ENCODE measurements at regions not wholly inside any gene's neighbourhood (a gene's known extent, or its start where the extent isn't known, plus 50 kb on each side); places are given as distances from the start of the nearest gene placed in this dataset.
A peak's percentile ranks its signal among the peaks of the same experiment; 100 is the strongest.
"Not testable (repeated sequence)": the region's sequence is repeated elsewhere in the genome, so short reads cannot be mapped to it uniquely, and the experiment has no call there.

DNA sequence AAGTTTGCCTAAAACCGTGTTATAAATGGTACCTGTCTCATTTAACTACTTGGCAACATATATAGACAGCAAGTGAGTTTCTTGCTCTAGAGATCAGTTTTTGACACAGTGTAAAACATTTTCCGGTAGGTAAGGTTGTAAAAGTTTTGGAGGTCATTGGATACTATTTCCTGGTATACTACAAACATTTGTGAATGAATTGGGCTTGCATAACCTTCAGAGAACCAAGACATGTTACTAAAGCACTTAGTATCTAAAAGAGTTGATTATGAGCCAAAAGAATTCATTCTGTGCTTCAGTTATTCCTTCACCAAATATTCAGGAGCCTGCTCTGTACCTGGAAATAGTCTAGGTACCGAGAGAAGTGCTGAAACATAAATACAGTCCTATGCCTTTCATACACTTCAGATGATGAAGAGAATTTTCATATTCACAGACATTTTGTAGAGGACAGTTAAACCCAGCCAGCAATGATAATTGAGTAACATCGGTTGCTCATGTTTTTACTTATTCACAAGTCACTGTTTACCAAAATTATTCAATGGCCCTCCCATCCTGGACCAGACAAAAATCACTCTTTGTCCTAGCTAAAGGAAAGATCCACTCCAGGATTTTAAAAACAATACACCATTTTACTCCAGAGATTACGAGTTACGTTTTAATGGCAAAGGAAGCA, 319.4 kb upstream of the RBMS1 start:
- no peak for DNase-seq

GRCh38 chr2:160813506-160813858, 319.9 kb upstream of the RBMS1 start:
- no peak for DNase-seq

DNA sequence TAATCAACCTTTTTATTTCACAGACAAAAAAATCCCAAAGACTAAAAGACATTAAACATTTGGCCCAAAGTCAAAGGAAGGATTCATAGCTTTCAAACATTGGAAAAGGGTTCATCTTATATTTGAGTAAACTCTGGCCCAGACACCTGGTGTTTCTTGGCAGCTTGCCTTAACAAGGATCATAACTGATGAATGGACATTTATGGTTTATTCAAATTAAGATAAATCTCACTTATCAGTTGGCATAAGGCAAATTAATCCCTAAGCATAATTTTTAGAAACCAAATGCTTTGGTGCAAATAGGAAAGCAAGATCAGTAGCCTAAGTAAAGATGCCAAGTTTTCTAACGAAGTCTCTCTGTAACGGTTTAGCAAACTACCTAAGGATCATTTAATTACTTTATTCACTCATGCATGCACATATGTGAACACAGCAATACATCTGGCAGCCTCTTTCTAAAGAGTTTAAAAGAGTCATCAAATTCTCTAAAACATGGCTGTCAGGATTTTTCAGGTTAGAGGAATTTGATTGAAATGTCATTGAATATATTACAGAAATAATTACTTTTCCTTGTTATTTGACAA, 323.4 kb upstream of the RBMS1 start:
- DNase-seq: no peak

- DNase-seq: peak; percentile 70 to 85
These were observed 327.1 kb upstream of the RBMS1 start for GRCh38 chr2:160820691-160821090.

DNA sequence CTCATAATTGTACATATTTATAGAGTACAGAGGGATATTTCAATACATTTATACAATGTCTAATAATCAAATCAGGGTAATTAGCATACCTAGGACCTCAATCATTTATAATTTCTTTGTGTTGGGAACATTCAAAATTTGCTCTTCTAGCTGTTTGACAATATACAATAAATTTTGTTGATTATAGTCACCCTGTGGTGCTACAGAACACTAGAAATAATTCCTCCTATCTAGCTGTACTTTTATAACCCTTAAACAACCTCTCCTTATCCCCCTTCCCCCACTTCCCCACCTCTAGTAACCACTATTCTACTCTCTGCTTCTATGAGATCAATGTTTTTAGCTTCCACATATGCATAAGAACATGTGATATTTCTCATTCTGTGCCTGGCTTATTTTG, 328.4 kb upstream of the RBMS1 start:
- no peak for DNase-seq

DNA sequence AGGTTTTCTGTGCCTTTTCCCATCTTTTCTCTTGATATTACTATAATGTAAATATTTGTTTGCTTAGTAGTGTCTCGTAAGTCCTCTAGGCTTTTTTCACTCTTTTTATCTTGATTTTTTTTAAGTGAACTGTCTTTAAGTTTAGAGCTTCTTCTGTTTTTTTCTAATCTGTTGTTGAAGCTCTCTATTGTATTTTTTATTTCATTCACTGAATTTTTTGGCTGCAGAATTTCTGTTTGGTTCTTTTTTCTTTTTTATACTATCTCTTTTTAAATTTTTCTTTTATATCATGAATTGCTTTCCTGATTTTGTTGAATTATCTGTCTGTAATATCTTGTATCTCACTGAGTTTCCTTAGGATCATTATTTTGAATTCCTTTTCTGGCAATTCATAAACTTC, 331.8 kb upstream of the RBMS1 start:
- no peak for DNase-seq

GRCh38 chr2:160826496-160826895, 332.9 kb upstream of the RBMS1 start:
- DNase-seq: no peak

- no peak for DNase-seq
These were observed 332.2 kb upstream of the TANK start for GRCh38 chr2:160828076-160828475.

- not testable (repeated sequence) for DNase-seq
These were observed 327.8 kb upstream of the TANK start for GRCh38 chr2:160832381-160832780.

DNA sequence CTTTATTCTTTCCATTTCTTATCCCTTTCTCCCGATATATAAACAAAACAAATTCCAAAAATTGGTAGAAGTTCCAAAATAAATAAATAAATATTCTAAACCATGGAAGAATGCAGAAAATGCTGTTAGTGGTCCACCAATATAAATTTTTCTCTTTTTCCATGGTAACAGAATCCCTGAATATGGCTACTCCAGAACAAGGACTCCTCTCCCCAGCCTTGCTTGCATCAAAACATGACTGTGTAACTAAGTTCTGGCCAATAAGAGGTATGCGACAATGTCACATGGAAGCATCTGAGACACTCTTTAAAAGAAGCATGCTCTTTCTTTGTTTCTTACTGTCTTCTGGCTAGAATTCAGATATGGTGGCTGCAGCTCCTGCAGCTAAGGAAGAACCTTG, 325.1 kb upstream of the TANK start:
- DNase-seq: no peak

GRCh38 chr2:160836755-160837154, 323.5 kb upstream of the TANK start:
- DNase-seq: no peak

- DNase-seq: no peak
These were observed 322.8 kb upstream of the TANK start for GRCh38 chr2:160837416-160837815.

DNA sequence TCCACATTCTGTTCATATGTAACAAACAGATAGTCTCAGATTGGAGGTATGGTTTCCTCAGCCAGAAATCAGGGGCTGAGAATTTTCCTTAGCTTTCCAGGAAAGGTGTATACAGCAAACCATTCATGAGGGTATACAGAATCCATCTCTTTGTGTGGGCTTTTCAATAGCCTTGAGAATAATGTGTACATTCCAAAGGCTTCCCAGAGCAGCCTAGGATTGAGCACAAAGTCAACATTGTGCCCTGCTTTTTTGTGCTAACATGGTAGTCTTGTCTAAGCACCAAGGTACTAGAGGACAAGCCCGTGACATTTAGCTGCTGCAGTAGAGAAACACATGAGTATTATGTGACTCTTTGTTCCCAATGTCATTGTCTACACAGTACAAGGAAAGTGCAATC, 322.1 kb upstream of the TANK start:
- DNase-seq: no peak

DNA sequence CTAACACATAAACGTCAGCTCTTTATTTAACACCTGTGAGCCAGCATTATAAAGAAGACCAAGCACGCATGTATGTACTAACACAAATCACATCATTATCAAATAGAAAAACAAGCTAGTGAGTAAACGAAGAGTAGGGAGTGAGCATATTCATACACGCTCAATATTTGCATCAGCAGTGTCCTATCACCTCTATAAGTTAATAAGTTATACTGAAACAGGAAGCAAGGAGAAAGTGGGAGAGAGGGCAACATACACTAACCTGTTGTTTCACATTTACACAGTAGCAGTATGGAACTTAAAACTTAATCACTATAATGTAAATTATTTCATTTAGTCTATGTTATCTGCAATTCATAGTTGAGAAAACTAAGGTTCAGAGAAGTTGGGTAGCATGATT, 321.5 kb upstream of the TANK start:
- DNase-seq: no peak

- no peak for DNase-seq
These were observed 317.9 kb upstream of the TANK start for GRCh38 chr2:160842286-160842685.

DNA sequence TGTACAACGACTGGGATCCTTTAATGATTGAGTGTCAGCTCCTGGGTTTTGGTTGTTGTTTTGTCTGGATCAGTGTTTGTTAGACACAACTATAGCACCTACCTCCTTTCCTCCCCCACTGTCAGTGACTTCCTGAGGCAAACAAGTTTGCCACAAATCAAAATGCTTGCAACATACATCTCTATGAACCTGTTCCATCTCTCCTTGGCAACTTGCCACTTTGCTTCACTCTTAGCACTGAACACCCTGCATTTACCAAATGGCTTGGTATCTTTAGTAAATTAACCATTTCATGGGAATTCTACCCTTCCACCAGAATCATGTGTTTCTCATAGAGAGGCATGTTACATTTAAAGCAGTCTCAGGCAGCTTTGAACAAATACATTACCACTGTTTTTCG, 301.1 kb upstream of the TANK start:
- no peak for DNase-seq

- DNase-seq: no peak
These were observed 298.0 kb upstream of the TANK start for GRCh38 chr2:160862226-160862625.

GRCh38 chr2:160868891-160869290, 291.3 kb upstream of the TANK start:
- no peak for DNase-seq

DNA sequence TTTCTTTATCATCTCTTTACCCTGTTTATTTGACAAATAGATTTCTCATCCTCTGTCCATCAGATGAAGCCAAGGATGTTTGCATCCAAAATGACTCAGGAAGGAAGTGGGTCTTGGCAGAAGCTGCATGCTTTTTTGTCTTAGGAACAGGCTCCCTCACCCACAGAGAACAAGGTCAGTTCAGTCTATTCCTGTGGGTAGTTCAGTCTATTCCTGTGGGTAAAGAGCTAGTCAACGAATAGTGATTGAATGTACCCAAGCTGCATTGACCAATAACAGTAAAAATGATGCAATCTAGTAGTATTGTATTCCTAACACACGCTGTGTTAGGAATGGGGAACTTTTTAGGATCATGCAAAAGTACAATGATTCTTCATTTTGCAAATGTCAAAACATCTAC, 290.8 kb upstream of the TANK start:
- DNase-seq: peak; percentile 9 to 11

GRCh38 chr2:160870729-160871465, 289.3 kb upstream of the TANK start:
- no peak for DNase-seq

DNA sequence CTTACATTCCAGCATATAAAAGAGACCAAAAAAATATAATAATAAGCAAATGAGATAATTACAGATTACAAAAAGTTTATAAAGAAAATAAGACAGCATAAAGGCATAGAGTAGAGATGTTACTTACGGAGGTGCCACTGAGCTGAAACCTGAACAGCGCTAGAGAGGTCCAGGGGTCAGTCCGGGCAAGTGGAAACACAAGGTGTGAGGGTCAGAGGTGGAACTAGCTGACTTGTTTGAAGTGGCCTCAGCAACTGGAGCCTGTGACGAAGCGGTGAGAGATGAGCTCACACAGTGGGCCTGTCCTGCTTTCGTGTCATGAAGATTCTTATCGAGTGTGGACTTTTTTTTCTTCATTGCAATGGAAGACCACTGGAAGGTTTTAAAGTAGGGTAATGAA, 288.3 kb upstream of the TANK start:
- no peak for DNase-seq

GRCh38 chr2:160876029-160876428, 284.2 kb upstream of the TANK start:
- DNase-seq: no peak

DNA sequence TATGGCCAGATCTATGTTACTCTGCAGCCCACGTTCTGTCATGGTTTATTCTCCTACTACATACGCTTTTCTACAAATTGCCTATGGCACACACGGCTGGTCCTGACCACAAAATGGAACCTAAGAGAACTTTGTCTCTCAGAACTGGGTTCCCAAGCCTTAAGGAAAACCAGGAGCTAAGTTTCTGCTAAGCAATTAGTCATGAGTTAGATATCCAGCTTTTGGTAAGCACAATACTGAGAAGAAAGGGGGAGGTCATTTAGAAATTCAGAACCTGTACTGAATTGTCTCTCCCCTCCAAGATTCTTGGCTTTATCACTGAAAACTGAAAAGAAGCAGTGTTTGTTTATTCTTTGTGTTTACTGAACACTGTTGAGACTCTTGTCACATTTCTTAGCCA, 283.5 kb upstream of the TANK start:
- no peak for DNase-seq

DNA sequence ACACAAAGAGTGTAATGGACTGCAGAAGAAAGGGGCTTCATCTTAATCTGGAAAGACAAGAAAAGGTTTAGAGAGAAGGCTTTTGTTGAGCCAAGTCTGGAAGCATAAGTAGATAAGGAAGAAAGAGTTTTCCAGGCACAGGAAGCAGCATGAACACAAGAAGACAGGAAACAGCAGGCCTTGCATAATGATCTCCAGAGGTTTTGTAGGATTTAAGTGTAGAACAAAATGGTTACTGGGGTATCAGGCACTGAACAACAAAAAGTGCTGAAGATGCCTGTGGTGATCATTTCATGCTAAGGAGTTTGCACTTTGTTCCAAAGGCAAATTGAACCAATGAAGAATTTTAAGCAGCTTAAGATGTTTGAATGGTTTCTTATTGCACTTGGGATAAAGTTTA, 281.6 kb upstream of the TANK start:
- DNase-seq: no peak

Measured in inflammatory macrophage (primary cell).